ENCODE measurements at regions not wholly inside any gene's neighbourhood (a gene's known extent, or its start where the extent isn't known, plus 50 kb on each side); places are given as distances from the start of the nearest gene placed in this dataset.

DNA sequence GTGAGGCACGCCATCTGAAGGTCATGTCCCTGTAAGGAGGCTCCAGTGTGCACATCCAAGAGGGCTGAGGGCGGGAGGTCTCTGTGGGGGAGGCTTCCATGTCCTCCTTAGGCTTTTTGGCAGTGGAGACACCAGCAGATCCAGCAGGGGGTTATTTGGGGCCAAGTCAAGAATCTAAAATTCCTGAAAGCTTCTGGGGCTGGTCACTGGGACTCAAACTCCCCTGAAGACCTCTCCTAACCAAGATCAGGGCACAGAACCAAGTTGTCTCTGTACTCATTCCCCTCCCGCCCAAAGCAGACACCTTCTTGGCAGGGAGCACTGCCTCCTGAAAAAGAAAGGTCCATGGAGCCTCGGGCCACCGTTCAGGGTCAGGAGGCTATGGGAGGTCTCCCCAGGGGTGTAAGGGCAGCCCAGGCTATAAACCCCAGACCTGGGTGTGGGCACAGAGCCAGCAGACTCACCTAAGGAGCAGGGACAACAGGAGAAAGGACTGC, 127.4 kb upstream of the ADRA1B start:
- TF ChIP-seq, protein P1, sequence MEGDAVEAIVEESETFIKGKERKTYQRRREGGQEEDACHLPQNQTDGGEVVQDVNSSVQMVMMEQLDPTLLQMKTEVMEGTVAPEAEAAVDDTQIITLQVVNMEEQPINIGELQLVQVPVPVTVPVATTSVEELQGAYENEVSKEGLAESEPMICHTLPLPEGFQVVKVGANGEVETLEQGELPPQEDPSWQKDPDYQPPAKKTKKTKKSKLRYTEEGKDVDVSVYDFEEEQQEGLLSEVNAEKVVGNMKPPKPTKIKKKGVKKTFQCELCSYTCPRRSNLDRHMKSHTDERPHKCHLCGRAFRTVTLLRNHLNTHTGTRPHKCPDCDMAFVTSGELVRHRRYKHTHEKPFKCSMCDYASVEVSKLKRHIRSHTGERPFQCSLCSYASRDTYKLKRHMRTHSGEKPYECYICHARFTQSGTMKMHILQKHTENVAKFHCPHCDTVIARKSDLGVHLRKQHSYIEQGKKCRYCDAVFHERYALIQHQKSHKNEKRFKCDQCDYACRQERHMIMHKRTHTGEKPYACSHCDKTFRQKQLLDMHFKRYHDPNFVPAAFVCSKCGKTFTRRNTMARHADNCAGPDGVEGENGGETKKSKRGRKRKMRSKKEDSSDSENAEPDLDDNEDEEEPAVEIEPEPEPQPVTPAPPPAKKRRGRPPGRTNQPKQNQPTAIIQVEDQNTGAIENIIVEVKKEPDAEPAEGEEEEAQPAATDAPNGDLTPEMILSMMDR (IDR thresholded peaks at IDR 0.05): no peak
- TF ChIP-seq POLR2A (IDR thresholded peaks at IDR 0.05) (no peak), POLR2AphosphoS5 (IDR thresholded peaks at IDR 0.05) (no peak)

Measured in breast epithelium (tissue), 3 donors.